HG02973 (cell line): ENCODE measurements at regions not wholly inside any gene's neighbourhood (a gene's known extent, or its start where the extent isn't known, plus 50 kb on each side); places are given as distances from the start of the nearest gene placed in this dataset.
"Not testable (repeated sequence)": the region's sequence is repeated elsewhere in the genome, so short reads cannot be mapped to it uniquely, and the experiment has no call there.

ENCODE experiments used
- ATAC-seq: cut with Tn5 transposase; IDR thresholded peaks from one replicate; pipeline ENCODE4 v1.9.1; 2021; ENCODE audit warnings: moderate library complexity; ENCODE audit not compliant: unreplicated experiment

DNA sequence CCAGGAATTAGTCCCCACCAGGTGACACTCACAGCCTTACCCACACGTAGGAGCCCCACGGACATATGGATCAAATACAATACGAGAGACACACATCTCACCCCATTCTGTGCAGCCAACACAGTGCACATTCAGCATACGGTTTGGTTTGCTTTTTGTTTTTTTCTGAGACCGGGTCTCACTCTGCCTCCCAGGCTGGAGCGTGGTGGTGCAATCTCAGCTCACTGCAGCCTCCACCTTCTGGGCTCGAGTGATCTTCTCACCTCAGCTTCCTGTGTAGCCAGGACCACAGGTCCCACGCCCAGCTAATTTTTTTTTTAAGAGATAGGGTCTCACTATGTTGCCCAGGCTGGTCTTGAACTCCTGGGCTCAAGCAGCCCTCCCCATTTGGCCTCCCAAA, 102.8 kb downstream of the POTEB start:
- not testable (repeated sequence) for ATAC-seq

DNA sequence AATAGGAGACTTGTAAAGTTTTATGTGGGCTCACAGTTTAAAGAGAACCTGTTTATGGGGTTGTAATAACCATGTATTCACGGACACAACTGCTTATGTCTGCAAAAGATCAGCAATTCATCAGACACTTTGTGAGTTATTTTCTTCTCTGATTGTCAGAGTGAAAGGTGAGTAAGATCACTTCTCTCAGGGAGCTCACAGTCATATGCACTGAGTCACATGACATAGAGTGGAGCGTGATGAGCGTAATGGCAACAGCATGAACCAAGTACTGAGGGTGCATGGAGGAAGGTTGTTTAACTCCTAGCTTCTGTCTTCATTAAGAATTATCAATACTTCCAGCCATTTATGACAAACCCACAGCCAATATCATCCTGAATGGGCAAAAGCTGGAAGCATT, 111.0 kb downstream of the POTEB start:
- ATAC-seq: not testable (repeated sequence)

DNA sequence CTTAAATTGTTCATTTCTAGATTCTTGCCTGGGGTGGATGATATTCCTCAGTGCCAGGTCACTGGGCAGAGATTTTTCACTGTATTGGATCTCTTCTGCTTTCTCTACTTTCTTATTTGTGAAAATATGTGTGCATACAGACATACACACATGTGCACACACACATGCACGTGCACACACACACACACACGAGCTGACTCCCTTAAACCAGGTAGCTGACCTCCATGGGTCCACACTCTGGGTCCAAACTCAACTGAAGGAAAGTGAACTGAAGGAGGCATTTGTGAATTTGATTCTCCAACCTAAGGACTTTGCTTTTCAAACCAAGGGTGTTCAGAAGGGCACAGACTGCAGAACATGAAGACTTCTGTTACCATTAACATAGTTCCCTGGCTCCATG, 113.8 kb downstream of the POTEB start:
- ATAC-seq: not testable (repeated sequence)

DNA sequence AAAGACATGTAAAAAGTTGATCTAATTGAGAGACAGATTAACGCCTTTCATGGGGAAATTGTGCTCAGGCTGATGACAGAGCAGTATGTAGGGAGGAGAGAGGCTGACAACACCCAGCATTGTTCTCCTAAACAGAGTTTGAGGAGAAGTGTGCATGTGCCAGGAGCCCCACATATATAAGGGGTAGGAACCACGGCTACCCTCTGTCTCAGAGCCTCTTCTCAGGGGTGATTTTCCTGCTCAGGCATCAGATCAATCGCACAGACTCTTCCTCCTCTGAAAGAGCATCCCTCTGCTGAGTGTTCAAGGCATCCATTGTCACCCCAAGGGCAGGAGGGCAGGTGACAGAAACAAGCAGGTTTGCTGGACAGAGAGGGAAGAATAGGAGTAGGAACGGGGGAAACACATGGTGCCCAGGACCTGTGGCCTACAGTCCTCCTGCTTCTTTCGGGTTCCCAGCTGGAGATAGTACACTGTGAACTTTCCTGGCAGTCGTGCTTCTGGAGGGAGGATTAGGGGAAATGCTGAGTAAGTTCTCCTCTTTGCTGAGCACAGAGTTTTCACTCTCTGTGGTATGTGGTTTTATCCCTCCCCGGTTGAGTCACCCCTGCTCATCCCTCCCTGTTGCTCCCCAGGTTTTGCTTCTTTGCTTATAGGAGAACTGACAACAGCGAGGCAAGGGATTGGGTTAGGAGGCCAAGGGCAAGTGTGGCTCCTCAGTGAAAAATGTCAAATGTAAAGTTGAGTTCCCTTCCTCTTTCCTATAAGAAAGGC, 117.1 kb downstream of the POTEB start:
- ATAC-seq: not testable (repeated sequence)

DNA sequence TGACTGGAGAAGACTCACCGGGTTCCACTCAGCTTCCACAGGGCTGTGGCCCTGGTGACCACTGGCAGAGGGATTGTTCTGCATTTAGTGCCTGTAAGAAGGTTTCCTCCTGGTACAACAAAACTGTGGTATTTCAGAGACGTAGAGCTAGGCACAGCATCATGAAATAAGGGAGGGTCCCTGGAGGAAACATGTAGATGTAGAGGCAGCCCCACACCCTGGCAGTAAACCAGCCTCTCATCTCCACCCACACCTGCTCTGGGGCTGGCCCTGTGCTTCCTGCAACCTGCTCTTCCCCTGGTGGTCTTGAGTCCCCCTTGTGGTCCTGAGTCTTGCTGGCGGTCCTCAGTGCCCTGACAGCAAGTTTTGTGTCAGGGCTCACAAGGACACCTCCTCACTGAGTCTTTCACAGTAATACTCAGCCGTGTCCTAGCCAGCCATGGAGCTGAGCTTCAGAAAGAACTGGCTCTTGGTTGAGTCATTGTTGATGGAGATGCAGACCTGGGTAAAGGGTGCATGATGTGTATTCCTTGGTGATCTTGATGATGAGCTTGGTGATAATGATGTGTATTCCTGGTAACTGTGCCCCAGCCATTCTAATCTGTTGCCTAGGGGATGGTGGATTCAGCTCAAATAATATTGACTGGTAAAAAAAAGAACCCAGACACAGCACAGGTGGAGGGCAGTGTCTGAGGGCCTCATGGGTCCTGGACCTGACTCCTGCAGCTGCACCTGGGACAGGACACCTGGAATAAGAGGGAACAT, 118.0 kb downstream of the POTEB start:
- not testable (repeated sequence) for ATAC-seq

DNA sequence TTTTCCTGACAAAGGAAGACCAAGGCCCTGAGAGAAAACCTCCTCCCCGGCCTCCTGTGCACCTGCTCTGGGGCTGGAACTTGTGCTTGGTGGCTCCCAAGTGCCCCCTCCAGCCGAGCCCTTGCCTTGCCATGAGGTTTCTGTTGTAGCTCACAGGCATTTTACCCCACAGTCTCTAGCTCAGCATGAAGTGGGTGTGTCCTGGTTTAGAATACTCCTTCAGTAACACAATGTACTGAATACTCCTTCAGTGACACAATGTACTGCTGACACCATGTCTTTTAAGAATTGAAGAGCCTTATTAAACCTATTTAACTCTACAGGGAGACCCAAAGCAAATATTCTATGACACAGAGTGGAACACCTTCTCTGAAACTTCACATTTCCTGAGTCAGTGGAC, 123.7 kb downstream of the POTEB start:
- not testable (repeated sequence) for ATAC-seq

DNA sequence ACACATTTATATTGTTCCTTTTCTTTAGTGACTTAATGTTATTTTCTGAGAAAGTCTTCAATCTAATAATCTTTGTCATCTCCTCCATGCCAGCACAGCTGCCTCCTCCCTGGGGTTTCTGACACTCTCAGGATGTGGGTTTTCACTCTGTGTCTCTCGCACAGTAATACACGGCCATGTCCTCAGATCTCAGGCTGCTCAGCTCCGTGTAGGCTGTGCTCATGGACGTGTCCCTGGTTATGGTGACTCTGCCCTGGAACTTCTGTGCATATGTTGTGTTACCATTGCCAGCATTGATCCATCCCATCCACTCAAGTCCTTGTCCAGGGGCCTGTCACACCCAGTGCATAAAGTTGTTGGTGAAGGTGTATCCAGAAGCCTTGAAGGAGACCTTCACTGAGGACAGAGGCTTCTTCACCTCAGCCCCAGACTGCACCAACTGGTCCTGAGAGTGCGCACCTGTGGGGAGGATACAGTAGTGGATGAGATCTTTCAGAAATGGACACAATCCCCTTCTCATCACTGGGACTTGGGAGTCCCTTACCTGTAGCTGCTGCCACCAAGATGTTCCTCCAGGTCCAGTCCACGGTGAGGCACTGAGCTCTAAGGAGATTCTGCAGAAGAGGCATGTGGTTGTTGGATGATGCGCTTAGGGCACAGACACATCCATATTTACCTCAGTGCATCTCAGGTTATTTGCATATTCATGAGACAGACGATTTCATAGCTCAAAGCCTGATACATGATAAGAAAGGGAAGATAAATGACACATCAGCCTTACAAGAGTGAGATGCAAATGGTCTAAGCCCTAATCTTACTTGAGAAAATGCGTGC, 125.2 kb downstream of the POTEB start:
- not testable (repeated sequence) for ATAC-seq

DNA sequence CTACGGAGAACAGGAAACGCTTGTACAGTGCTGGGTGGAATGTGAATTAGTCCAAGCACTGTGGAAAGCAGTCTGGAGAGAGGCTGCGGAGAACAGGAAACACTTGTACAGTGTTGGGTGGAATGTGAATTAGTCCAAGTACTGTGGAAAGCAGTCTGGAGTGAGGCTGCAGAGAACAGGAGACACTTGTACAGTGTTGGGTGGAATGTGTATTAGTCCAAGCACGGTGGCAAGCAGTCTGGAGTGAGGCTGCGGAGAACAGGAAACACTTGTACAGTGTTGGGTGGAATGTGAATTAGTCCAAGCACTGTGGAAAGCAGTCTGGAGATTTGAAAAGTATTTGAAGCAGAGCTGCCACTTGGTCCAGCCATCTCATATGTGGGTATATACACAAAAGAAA, 128.4 kb downstream of the POTEB start:
- ATAC-seq: not testable (repeated sequence)

DNA sequence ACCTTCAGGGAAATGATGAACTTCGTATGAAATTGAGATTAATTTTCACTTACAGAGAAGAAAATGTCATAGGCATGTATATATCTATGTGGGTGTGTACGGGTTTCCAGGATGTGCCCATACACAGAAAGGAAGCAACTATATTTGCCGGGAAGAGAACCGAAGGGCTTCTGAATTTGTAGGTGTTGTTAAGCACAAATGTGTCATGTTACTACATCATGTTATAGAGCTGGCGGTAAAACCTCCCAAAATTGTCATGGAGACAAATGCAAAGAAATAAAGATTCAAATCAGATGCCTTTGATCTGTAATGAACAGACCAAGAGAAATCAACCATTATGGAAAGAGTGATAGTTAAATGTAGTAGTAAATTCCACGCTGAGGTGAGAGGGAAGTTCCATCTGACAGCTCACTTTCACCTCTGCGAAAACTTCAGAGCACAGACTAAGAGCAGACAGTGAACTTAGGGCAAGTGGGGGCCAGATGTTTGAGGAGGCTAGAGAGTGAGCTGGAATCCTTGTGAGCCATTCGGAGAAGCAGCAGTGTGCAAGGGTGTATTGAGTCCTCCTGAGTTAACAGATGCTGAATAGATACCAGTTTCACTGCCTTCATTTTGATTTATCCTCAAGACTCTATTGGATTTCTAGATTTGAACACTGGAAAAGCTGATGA, 133.2 kb downstream of the POTEB start:
- not testable (repeated sequence) for ATAC-seq

DNA sequence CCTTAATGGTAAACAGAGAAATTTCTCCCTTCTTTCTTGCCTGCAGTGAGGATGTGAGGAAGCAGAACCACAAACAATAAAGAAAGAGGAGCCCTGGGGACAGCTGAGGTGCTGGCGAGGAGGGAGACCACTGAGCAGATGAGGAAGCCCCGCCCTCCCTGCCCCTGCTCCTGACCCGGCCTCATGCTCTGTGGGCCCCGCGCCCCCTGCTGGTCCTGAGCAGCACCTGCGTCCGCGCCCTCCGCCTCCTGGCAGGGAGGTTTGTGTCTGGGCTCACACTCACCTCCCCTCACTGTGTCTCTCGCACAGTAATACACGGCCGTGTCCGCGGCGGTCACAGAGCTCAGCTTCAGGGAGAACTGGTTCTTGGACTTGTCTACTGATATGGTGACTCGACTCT, 135.5 kb downstream of the POTEB start:
- not testable (repeated sequence) for ATAC-seq

DNA sequence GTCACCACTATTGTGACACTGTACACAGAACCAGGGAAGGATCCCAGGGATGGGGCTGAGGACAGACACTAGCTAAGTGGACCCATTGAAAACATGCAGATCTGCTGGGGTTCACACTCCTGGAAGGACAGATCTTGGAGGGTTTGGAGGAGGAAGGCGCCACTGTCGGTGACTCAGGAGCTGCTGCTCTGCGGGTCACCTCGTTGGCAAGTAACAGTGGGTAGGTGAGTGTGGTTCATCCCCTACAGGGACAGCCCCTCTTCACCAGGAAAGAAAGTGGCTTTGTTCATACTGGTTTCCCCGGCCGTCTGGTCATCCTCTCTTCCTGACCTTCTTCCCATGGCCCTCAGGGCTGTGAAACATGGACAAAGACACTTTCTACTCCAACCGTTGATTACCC, 139.5 kb downstream of the POTEB start:
- not testable (repeated sequence) for ATAC-seq

DNA sequence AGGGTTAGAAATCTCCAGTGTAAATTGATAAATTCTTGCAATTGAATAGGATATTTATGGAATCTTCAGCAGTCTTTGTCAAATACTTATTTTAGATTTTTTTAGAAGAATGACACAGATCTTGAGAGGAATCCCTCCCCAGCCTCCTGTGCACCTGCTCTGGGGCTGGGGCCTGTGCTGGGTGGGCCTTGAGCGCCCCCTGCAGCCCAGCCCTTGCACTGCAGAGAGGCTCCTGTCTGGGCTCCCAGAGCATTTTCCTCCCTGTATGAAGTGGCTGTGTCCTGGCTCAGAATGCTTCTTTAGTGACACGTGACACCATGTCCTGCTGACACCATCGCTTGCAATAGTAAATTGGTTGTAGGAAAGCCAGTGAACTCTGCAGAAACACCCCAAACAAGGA, 141.1 kb downstream of the POTEB start:
- not testable (repeated sequence) for ATAC-seq

DNA sequence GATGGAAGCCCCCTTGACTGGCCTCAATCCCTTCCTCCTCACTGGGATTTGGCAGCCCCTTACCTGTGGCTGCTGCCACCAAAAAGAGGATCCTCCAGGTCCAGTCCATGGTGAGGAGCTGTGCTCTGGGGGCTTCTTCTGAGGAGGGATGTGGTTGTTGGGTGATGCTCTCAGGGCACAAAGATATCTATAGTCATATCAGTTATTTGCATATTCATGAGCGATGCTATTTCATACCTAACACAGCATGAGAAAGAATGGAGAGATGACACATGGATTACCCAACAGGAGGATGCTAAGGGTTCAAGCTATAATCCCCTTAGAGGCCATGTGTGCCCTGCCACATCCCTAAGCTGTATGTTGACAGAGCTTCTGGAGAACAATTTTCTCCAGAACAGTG, 141.7 kb downstream of the POTEB start:
- ATAC-seq: not testable (repeated sequence)

DNA sequence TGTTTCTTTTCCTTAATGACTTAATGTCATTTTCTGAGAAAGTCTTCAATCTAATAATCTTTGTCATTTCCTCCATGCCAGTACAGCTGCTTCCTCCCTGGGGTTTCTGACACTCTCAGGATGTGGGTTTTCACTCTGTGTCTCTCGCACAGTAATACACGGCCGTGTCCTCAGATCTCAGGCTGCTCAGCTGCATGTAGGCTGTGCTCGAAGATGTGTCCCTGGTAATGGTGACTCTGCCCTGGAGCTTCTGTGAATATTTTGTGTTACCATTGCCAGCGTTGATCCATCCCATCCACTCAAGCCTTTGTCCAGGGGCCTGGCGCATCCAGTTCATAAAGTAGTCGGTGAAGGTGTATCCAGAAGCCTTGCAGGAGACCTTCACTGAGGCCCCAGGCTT, 142.2 kb downstream of the POTEB start:
- not testable (repeated sequence) for ATAC-seq

DNA sequence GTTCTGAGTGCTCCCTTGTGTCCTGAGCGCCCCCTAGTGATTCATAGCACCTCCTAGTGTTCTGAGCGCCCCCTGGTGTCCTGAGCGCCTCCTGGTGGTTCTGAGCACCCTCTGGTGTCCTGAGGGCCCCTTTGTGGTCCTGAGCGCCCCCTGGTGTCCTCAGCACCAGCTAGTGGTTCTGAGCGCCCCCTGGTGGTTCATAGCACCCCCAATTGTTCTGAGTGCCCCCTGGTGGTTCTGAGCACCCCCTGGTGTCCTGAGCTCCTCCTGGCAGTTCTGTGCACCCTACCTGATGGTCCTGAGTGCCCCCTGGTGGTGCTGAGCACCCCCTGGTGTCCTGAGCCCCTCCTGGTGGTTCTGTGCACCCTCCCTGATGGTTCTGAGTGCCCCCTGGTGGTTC, 146.0 kb downstream of the POTEB start:
- ATAC-seq: peak; percentile 50

DNA sequence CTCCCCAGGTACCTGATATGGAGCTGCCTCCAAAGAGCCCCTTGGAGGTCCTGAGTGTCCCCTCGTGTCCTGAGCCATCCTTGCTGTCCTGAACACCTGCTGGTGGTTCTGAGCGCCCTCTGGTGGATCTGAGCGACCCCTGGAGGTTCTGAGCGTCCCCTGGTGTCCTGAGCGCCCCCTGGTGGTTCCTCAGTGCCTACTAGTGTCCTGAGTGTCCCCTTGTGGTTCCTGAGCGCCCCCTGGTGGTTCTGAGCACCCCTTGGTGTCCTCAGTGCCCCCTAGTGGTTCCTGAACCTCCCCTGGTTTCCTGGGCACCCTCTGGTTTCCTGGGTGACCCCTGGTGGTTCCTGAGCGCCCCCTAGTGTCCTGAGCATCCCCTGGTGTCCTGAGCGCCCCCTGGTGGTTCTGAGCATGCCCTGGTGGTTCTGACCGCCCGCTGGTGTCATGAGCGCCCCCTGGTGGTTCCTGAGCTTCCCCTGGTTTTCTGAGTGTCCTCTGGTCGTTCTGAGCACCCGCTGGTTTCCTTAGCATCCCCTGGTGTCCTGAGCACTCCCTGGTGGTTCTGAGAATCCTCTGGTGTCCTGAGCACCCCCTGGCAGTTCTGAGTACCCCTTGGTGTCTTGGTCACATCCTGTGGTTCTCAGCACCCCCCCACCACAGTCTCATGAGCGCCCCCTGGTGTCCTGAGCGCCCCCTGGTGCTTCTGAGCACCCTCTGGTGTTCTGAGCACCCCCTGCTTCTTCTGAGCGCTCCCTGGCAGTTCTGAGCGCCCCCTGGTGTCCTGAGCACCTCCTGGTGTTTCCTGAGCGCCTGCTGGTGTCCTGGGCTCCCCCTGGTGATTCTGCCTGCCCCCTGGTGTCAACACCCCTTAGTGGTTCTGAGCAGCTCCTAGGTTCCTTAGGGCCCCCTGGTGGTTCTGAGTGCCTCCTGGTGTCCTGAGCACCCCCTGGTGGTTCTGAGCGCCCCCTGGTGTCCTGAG, 146.8 kb downstream of the POTEB start:
- ATAC-seq: peak; percentile 76

DNA sequence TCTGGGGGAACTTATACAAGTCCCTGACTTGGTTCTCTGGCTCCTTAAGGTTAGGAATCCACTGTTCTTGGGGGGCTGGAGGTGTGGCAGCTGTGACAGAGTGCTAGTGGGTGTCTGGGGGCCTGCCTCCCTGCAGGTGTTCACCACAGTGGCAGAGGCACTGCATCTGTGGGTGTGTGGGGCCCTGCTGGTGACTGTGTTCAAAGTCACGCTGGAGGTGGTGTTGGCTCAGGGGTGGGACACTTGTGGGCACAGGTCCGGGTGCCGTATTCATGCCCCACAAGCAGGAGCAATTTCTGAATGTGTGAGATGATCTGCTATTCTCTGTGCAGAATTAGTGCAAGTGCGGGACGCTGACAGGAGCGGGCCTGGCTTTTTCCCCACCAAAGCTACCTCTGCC, 152.5 kb downstream of the POTEB start:
- ATAC-seq: not testable (repeated sequence)

DNA sequence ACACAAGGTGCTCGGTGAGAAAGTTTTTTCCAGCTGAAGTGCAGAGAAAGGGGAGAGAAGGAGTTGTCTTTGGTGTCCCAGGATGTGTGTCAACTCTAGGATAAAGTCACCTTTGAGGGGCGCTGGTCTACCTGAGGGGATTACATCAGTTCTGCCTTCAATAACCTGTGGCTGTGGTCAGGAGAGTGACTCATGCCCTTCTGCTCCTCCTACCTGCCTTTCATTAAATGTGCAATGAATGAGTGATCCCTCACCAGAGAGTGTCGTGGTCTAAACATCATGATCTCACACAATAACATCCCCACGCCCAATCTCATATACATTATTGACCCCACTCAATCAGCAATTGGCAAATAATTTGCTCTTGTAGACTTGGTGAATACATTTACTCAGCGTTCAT, 156.4 kb downstream of the POTEB start:
- ATAC-seq: not testable (repeated sequence)

DNA sequence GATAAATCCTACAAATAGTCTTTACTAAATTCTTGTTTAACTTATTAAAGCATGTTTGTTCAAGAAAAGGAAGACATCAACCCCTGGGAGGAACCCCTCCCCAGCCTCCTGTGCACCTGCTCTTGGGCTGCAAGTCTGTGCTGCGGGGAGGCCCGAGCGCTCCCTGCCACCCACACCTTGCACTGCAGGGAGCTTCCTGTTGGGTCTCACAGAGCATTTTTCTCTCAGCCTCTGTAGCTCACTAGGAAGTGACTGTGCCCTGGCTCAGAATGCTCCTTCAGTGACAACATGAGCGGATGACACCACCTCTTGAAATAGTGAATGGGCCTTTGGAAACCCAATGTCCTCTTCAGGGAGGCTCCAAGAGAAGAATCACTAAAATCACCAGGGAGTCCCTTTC, 158.8 kb downstream of the POTEB start:
- ATAC-seq: peak; percentile 68

DNA sequence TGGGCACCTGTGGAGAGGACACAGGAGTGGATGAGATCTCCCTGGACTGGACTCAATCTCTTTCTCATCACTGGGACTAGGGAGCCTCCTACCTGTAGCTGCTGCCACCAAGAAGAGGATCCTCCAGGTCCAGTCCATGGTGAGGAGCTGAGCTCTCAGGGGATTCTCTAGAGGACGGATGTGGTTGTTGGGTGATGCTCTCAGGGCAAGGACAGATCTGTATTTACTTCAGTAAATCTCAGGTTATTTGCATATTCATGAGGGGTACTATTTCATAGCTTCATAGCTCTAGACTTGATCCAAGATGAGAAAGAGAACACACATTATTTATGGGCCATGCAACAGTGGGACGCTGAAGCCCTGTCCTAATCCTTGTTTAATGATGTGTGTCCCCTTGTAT, 159.4 kb downstream of the POTEB start:
- peak; percentile 67 for ATAC-seq
